Psoas muscle (tissue), 7 donors: ENCODE measurements at regions not wholly inside any gene's neighbourhood (a gene's known extent, or its start where the extent isn't known, plus 50 kb on each side); places are given as distances from the start of the nearest gene placed in this dataset.

Experiments used
- ATAC-seq, 4 donors: fragments of 200-7000 bp; cut with Tn5 transposase; one replicate each; pipeline ENCODE4 v1.9.1; 2020; ENCODE audit warnings: moderate library complexity in 3 of 4, mild to moderate bottlenecking in 2 of 4
- DNase-seq, 2 donors: peaks; one replicate each; pipeline ENCODE4 v3.0.0-alpha.2; 2020
- H3K27ac ChIP-seq: fragments of 200-600 bp; one replicate; pipeline ENCODE4 v1.8.0; 2022
- H3K27me3 ChIP-seq, 3 donors: fragments of 200-600 bp in 1 of 3; one replicate each; pipeline versions ENCODE4 v1.6.1 to v1.8.0; 2013 to 2022; ENCODE audit warnings: low read length in 2 of 3, mild to moderate bottlenecking in 2 of 3, moderate library complexity in 1 of 3; ENCODE audit not compliant: insufficient read depth in 3 of 3
- H3K36me3 ChIP-seq, 2 donors: fragments of 200-600 bp in 1 of 2; one replicate each; pipeline versions ENCODE4 v1.6.1 to v1.8.0; 2013 to 2022; ENCODE audit warnings: low read depth in 1 of 2, mild to moderate bottlenecking in 1 of 2, moderate library complexity in 1 of 2; ENCODE audit not compliant: insufficient read depth in 1 of 2
- H3K4me1 ChIP-seq: fragments of 200-600 bp; one replicate; pipeline ENCODE4 v1.8.0; 2022
- H3K4me3 ChIP-seq: fragments of 200-600 bp; one replicate; pipeline ENCODE4 v1.8.0; 2022; ENCODE audit warnings: mild to moderate bottlenecking
- H3K9me3 ChIP-seq: fragments of 200-600 bp; one replicate; pipeline ENCODE4 v1.8.0; 2022
- CTCF ChIP-seq: fragments of 200-600 bp; IDR thresholded peaks from one replicate; pipeline ENCODE4 v1.8.0; 2022; ENCODE audit warnings: antibody characterized with exemption
- WGBS, 3 donors: extraction: QIAGEN DNeasy Blood & Tissue Kit; methylation state at CpG; one replicate each; pipeline versions ENCODE4 v1.1.6 to v1.1.7; 2013; 5-methylcytosine and 5-hydroxymethylcytosine counted together
- intact Hi-C, 2 donors: fragments of 100-400 bp; cut with DNase I; formaldehyde crosslinking; loops; one replicate each; pipeline versions ENCODE4 v1.11.0 to v1.14.2; 2022
- donor health status: healthy with polysubstance abuse.
- donor health status: DM: no; HTN: no; CAD: no; lungs with moderate emphysema.
- donor health status: Bipolar disorder and iron deficiency.
- donor health status: healthy.
- donor health status: DM: yes; HTN: yes; CAD: no.
- donor health status: DM: no; HTN: no; CAD: no.
- donor health status: DM: yes; HTN: yes; CAD: no.

- WGBS, 3 donors: 89 to 91% (median 90%) methylated on average over 1 of the region's 1 CpG
- ATAC-seq (no peak), DNase-seq (no peak)
- no peak overlapping the region for H3K4me3 ChIP-seq
- no peaks in the 10 kb centered on the region for H3K4me1 ChIP-seq
- no peaks in the 10 kb centered on the region for H3K36me3 ChIP-seq
- no peak for TF ChIP-seq CTCF
- intact Hi-C loops: no loop called here
- H3K27me3 ChIP-seq: no peaks in the 10 kb centered on the region
- no peaks in the 10 kb centered on the region for H3K9me3 ChIP-seq
- no peak overlapping the region for H3K27ac ChIP-seq
Observed at GRCh38 chr4:107131295-107131694, 95.2 kb upstream of the DKK2 start.

GRCh38 chr4:107130157-107130556, 94.0 kb upstream of the DKK2 start:
- H3K9me3 ChIP-seq: no peaks in the 10 kb centered on the region
- no peak overlapping the region for H3K4me3 ChIP-seq
- H3K27ac ChIP-seq: no peak overlapping the region
- WGBS, 3 donors: 59 to 76% (median 70%) methylated on average over 3 of the region's 3 CpGs
- no peaks in the 10 kb centered on the region for H3K36me3 ChIP-seq
- no peaks in the 10 kb centered on the region for H3K27me3 ChIP-seq
- H3K4me1 ChIP-seq: no peaks in the 10 kb centered on the region
- intact Hi-C loops: no loop called here
- TF ChIP-seq CTCF: no peak
- ATAC-seq: no peak
- DNase-seq: no peak

GRCh38 chr4:107129611-107130010, 93.5 kb upstream of the DKK2 start:
- Histone ChIP-seq H3K36me3 (no peaks in the 10 kb centered on the region), H3K4me1 (no peaks in the 10 kb centered on the region), H3K27me3 (no peaks in the 10 kb centered on the region), H3K4me3 (no peak overlapping the region), H3K9me3 (no peaks in the 10 kb centered on the region), H3K27ac (no peak overlapping the region)
- intact Hi-C loops: no loop called here
- ATAC-seq (no peak), DNase-seq (no peak)
- WGBS, 3 donors: 73 to 82% (median 82%) methylated on average over 1 of the region's 1 CpG
- TF ChIP-seq CTCF: no peak

GRCh38 chr4:107129076-107129475, 93.0 kb upstream of the DKK2 start:
- WGBS, 3 donors: 53 to 69% (median 62%) methylated on average over 2 of the region's 2 CpGs
- Histone ChIP-seq H3K4me3 (no peak overlapping the region), H3K9me3 (no peaks in the 10 kb centered on the region), H3K36me3 (no peaks in the 10 kb centered on the region), H3K27me3 (no peaks in the 10 kb centered on the region), H3K27ac (no peak overlapping the region), H3K4me1 (no peaks in the 10 kb centered on the region)
- DNase-seq: no peak
- intact Hi-C loops: no loop called here
- ATAC-seq: no peak
- TF ChIP-seq CTCF: no peak

GRCh38 chr4:107128116-107128515, 92.0 kb upstream of the DKK2 start:
- H3K4me3 ChIP-seq: no peak overlapping the region
- no peaks in the 10 kb centered on the region for H3K36me3 ChIP-seq
- intact Hi-C loops: no loop called here
- no peaks in the 10 kb centered on the region for H3K27me3 ChIP-seq
- no peak for TF ChIP-seq CTCF
- H3K9me3 ChIP-seq: no peaks in the 10 kb centered on the region
- WGBS, 3 donors: 81 to 82% (median 82%) methylated on average over 2 of the region's 2 CpGs
- DNase-seq (no peak), ATAC-seq (no peak)
- H3K27ac ChIP-seq: no peak overlapping the region
- no peaks in the 10 kb centered on the region for H3K4me1 ChIP-seq
